Central memory CD8-positive, alpha-beta T cell (primary cell): ENCODE measurements at regions not wholly inside any gene's neighbourhood (a gene's known extent, or its start where the extent isn't known, plus 50 kb on each side); places are given as distances from the start of the nearest gene placed in this dataset.

Experiments
- ATAC-seq: fragments of 150-1000 bp; cut with Tn5 transposase; replicated peaks from 2 replicates; pipeline ENCODE4 v1.10.0; 2022; ENCODE audit warnings: mild to moderate bottlenecking, moderate FRiP score, moderate number of reproducible peaks; ENCODE audit not compliant: poor library complexity, severe bottlenecking; ENCODE audit errors: extremely low read depth
- DNase-seq, 2 donors: peaks; one replicate each; pipeline ENCODE4 v3.0.0; 2021; ENCODE audit warnings: low spot score in 2 of 2
- H3K27ac Mint-ChIP-seq: one replicate; pipeline ENCODE4 v1.8.0; 2022; ENCODE audit warnings: low read depth, mild to moderate bottlenecking, moderate library complexity, mixed read lengths
- H3K27me3 Mint-ChIP-seq: one replicate; pipeline ENCODE4 v1.8.0; 2022; ENCODE audit warnings: mixed read lengths
- H3K36me3 Mint-ChIP-seq: one replicate; pipeline ENCODE4 v1.8.0; 2022; ENCODE audit warnings: mild to moderate bottlenecking, moderate library complexity, mixed read lengths; ENCODE audit not compliant: insufficient read depth
- H3K4me1 Mint-ChIP-seq: one replicate; pipeline ENCODE4 v1.8.0; 2022; ENCODE audit warnings: mixed read lengths
- H3K4me3 Mint-ChIP-seq: one replicate; pipeline ENCODE4 v1.8.0; 2022; ENCODE audit warnings: mild to moderate bottlenecking, moderate library complexity, mixed read lengths
- H3K9me3 Mint-ChIP-seq: one replicate; pipeline ENCODE4 v1.8.0; 2022; ENCODE audit warnings: mixed read lengths

GRCh38 chr16:65222536-65222935 is 100.7 kb upstream of the CDH11 start:
- ATAC-seq (no peak), DNase-seq (no peak)
- peaks cover 12% of the 10 kb centered on the region for H3K9me3 Mint-ChIP-seq
- H3K4me3 Mint-ChIP-seq = no peak overlapping the region
- no peak overlapping the region for H3K27ac Mint-ChIP-seq
- no peaks in the 10 kb centered on the region for H3K36me3 Mint-ChIP-seq
- no peaks in the 10 kb centered on the region for H3K27me3 Mint-ChIP-seq
- H3K4me1 Mint-ChIP-seq = no peaks in the 10 kb centered on the region

- no peak for DNase-seq
- Mint-ChIP-seq H3K27ac (no peak overlapping the region), H3K9me3 (peaks cover 12% of the 10 kb centered on the region), H3K4me3 (no peak overlapping the region), H3K27me3 (no peaks in the 10 kb centered on the region), H3K4me1 (no peaks in the 10 kb centered on the region), H3K36me3 (no peaks in the 10 kb centered on the region)
- ATAC-seq = no peak
Measured at GRCh38 chr16:65222049-65222448, 100.2 kb upstream of the CDH11 start.

GRCh38 chr16:65219786-65220185 is 97.9 kb upstream of the CDH11 start:
- Mint-ChIP-seq H3K4me1 (no peaks in the 10 kb centered on the region), H3K27ac (no peak overlapping the region), H3K4me3 (no peak overlapping the region), H3K36me3 (no peaks in the 10 kb centered on the region), H3K27me3 (no peaks in the 10 kb centered on the region), H3K9me3 (peaks cover 11% of the 10 kb centered on the region)
- DNase-seq = no peak
- ATAC-seq = no peak

GRCh38 chr16:65218348-65218747 is 96.5 kb upstream of the CDH11 start:
- DNase-seq = no peak
- no peaks in the 10 kb centered on the region for H3K4me1 Mint-ChIP-seq
- H3K9me3 Mint-ChIP-seq = peaks cover 5% of the 10 kb centered on the region
- no peak overlapping the region for H3K4me3 Mint-ChIP-seq
- no peaks in the 10 kb centered on the region for H3K27me3 Mint-ChIP-seq
- ATAC-seq = no peak
- no peaks in the 10 kb centered on the region for H3K36me3 Mint-ChIP-seq
- H3K27ac Mint-ChIP-seq = no peak overlapping the region

- Mint-ChIP-seq H3K4me1 (no peaks in the 10 kb centered on the region), H3K36me3 (no peaks in the 10 kb centered on the region), H3K27ac (no peak overlapping the region), H3K4me3 (no peak overlapping the region), H3K9me3 (peaks cover 9% of the 10 kb centered on the region), H3K27me3 (no peaks in the 10 kb centered on the region)
- ATAC-seq = no peak
- no peak for DNase-seq
Measured at GRCh38 chr16:65213866-65214595, 92.2 kb upstream of the CDH11 start.

- no peaks in the 10 kb centered on the region for H3K36me3 Mint-ChIP-seq
- H3K9me3 Mint-ChIP-seq = peaks cover 14% of the 10 kb centered on the region
- no peak overlapping the region for H3K4me3 Mint-ChIP-seq
- DNase-seq (no peak), ATAC-seq (no peak)
- no peak overlapping the region for H3K27ac Mint-ChIP-seq
- no peaks in the 10 kb centered on the region for H3K4me1 Mint-ChIP-seq
- H3K27me3 Mint-ChIP-seq = no peaks in the 10 kb centered on the region
Measured at GRCh38 chr16:65212791-65213190, 90.9 kb upstream of the CDH11 start.

GRCh38 chr16:65212240-65212639 is 90.4 kb upstream of the CDH11 start:
- no peak overlapping the region for H3K27ac Mint-ChIP-seq
- H3K36me3 Mint-ChIP-seq = no peaks in the 10 kb centered on the region
- H3K27me3 Mint-ChIP-seq = no peaks in the 10 kb centered on the region
- ATAC-seq (no peak), DNase-seq (no peak)
- no peak overlapping the region for H3K4me3 Mint-ChIP-seq
- H3K9me3 Mint-ChIP-seq = peaks cover 14% of the 10 kb centered on the region
- no peaks in the 10 kb centered on the region for H3K4me1 Mint-ChIP-seq

- H3K9me3 Mint-ChIP-seq = peaks cover 23% of the 10 kb centered on the region
- no peak for DNase-seq
- H3K36me3 Mint-ChIP-seq = no peaks in the 10 kb centered on the region
- no peaks in the 10 kb centered on the region for H3K4me1 Mint-ChIP-seq
- H3K27ac Mint-ChIP-seq = no peak overlapping the region
- no peaks in the 10 kb centered on the region for H3K27me3 Mint-ChIP-seq
- ATAC-seq = no peak
- H3K4me3 Mint-ChIP-seq = no peak overlapping the region
Measured at GRCh38 chr16:65202461-65202860, 80.6 kb upstream of the CDH11 start.

- H3K9me3 Mint-ChIP-seq = peaks cover 31% of the 10 kb centered on the region
- ATAC-seq = no peak
- no peaks in the 10 kb centered on the region for H3K36me3 Mint-ChIP-seq
- H3K27me3 Mint-ChIP-seq = no peaks in the 10 kb centered on the region
- H3K4me1 Mint-ChIP-seq = no peaks in the 10 kb centered on the region
- no peak overlapping the region for H3K4me3 Mint-ChIP-seq
- DNase-seq = no peak
- H3K27ac Mint-ChIP-seq = no peak overlapping the region
Measured at GRCh38 chr16:65201511-65201910, 79.6 kb upstream of the CDH11 start.

- no peaks in the 10 kb centered on the region for H3K36me3 Mint-ChIP-seq
Measured at GRCh38 chr16:65200857-65201256, 79.0 kb upstream of the CDH11 start.

GRCh38 chr16:65200156-65200773 is 78.4 kb upstream of the CDH11 start:
- Mint-ChIP-seq H3K27ac (no peak overlapping the region), H3K36me3 (no peaks in the 10 kb centered on the region), H3K4me1 (no peaks in the 10 kb centered on the region), H3K4me3 (no peak overlapping the region), H3K9me3 (peaks cover 31% of the 10 kb centered on the region), H3K27me3 (no peaks in the 10 kb centered on the region)
- ATAC-seq = no peak
- no peak for DNase-seq

More at GRCh38 chr16:65200857-65201256, 79.0 kb upstream of the CDH11 start:
- Mint-ChIP-seq H3K27ac (no peak overlapping the region), H3K27me3 (no peaks in the 10 kb centered on the region), H3K4me3 (no peak overlapping the region), H3K9me3 (peaks cover 31% of the 10 kb centered on the region), H3K4me1 (no peaks in the 10 kb centered on the region)
- ATAC-seq = no peak
- no peak for DNase-seq

GRCh38 chr16:65196420-65197075 is 74.7 kb upstream of the CDH11 start:
- ATAC-seq = no peak
- no peaks in the 10 kb centered on the region for H3K27me3 Mint-ChIP-seq
- H3K36me3 Mint-ChIP-seq = no peaks in the 10 kb centered on the region
- no peak for DNase-seq
- H3K4me1 Mint-ChIP-seq = no peaks in the 10 kb centered on the region
- H3K4me3 Mint-ChIP-seq = no peak overlapping the region
- no peak overlapping the region for H3K27ac Mint-ChIP-seq
- peaks cover 18% of the 10 kb centered on the region for H3K9me3 Mint-ChIP-seq

GRCh38 chr16:65195998-65196397 is 74.1 kb upstream of the CDH11 start:
- no peak overlapping the region for H3K27ac Mint-ChIP-seq
- no peaks in the 10 kb centered on the region for H3K4me1 Mint-ChIP-seq
- DNase-seq (no peak), ATAC-seq (no peak)
- peaks cover 18% of the 10 kb centered on the region for H3K9me3 Mint-ChIP-seq
- no peaks in the 10 kb centered on the region for H3K36me3 Mint-ChIP-seq
- H3K4me3 Mint-ChIP-seq = no peak overlapping the region
- H3K27me3 Mint-ChIP-seq = no peaks in the 10 kb centered on the region
